ENCODE measurements at regions not wholly inside any gene's neighbourhood (a gene's known extent, or its start where the extent isn't known, plus 50 kb on each side); places are given as distances from the start of the nearest gene placed in this dataset.

DNA sequence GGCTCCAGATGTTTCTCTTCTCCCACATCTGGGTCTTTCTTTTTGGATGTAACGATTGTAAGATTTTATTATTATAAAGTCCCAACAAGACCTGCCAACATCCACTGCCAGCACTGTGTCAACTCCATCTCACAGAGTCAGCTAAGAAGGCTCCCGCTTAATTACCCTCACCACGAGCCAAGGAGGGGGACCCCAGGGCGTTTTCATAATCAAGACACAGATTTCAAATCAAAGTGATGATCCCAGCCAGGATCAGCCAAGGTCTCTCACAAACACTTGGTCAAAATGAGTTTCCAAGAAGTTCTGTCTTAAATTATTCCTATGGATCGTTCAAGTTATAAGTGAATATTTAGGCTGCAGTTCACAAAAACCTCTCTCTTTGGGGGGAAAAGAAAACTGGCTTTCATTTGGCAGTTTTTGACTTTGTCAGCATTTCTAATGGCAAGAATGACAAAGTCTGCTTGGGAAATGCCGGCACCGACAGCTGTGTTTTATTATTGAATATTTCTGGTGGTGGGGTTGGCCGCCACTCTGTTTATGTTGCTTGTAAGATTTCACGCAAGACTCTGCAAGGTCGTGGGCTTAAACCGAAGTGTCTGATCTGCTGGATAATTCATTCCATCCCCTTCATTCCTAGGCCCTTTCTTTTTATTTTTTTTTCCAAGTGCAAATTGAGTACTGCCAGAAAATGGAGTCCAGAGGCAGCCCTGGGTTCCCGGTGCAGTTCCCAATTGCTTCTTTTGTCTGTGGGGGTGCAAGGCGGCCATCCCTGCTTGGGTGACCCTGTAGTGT lies 170.2 kb upstream of the PMEPA1 start:
- peak; percentile 57 for DNase-seq
- intact Hi-C loops (cut with micrococcal nuclease), result no loop called here
- TF ChIP-seq, protein P1, sequence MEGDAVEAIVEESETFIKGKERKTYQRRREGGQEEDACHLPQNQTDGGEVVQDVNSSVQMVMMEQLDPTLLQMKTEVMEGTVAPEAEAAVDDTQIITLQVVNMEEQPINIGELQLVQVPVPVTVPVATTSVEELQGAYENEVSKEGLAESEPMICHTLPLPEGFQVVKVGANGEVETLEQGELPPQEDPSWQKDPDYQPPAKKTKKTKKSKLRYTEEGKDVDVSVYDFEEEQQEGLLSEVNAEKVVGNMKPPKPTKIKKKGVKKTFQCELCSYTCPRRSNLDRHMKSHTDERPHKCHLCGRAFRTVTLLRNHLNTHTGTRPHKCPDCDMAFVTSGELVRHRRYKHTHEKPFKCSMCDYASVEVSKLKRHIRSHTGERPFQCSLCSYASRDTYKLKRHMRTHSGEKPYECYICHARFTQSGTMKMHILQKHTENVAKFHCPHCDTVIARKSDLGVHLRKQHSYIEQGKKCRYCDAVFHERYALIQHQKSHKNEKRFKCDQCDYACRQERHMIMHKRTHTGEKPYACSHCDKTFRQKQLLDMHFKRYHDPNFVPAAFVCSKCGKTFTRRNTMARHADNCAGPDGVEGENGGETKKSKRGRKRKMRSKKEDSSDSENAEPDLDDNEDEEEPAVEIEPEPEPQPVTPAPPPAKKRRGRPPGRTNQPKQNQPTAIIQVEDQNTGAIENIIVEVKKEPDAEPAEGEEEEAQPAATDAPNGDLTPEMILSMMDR (IDR thresholded peaks at IDR 0.05; ENCODE audit: borderline replicate concordance), result no peak
- Histone ChIP-seq H3K36me3 (no peaks in the 10 kb centered on the region), H3K4me3 (no peak overlapping the region), H3K4me1 (peaks cover 21% of the 10 kb centered on the region), H3K27ac (replicated peaks) (peak overlapping the region; percentile 66), H3K9me3 (replicated peaks) (no peaks in the 10 kb centered on the region), H3K27me3 (ENCODE audit: low read depth) (peaks cover 13% of the 10 kb centered on the region)

DNA sequence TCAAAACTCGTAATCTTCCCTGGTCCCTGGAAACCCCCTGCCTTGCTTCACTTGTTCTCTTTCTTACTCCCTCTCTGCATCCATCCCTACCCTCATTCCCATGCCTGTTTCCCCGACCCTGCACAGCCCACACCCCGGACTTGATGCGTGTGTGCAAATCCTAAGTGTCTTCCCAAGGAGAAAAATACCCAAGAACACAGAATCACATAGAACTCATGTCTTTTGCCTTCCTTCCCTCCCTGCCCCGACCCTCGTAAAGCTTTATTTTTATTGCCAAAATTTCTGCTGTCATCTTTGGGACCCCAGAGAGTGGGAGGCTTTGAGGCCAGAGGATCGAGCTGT lies 169.6 kb upstream of the PMEPA1 start:
- H3K27ac ChIP-seq (replicated peaks), result peak overlapping the region; percentile 66
- intact Hi-C loops (cut with micrococcal nuclease), result no loop called here
- TF ChIP-seq, protein P1 (IDR thresholded peaks at IDR 0.05; ENCODE audit: borderline replicate concordance), result no peak
- DNase-seq, result no peak
- H3K27me3 ChIP-seq (ENCODE audit: low read depth), result peaks cover 13% of the 10 kb centered on the region
- H3K4me1 ChIP-seq, result peaks cover 21% of the 10 kb centered on the region
- no peaks in the 10 kb centered on the region for H3K36me3 ChIP-seq
- no peak overlapping the region for H3K4me3 ChIP-seq
- H3K9me3 ChIP-seq (replicated peaks), result no peaks in the 10 kb centered on the region

DNA sequence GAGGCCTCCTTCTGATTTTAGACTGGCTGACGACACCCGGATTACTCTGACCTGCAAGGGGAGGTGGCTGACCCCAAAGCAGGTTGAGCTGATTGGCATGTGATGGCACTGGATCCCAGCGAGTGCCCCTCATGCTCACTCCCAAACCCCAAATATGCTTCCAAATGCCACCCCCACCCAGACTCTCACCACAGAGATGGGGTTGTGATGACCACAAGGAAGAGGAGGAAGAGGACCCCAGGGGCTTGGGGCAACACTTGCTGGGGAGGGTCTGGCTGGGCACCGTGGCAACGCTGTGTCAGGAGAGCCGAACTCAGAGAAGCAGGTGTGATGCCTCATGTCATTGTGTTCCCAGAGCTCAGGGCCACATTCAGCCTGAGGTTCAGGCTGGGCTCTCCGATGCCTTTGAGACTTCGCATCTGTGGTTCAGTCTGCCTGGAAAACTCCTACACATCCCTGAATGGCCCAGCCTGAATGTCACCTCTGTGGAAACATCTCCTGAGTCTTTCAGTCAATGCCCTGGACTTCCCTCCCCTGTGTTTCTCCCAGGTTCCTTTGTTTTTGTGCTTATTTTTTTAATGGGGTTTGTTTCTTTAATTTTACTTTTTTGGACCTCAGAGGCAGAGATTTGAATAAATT lies 169.1 kb upstream of the PMEPA1 start:
- intact Hi-C loops (cut with micrococcal nuclease), result no loop called here
- H3K36me3 ChIP-seq, result no peaks in the 10 kb centered on the region
- peaks cover 21% of the 10 kb centered on the region for H3K4me1 ChIP-seq
- H3K9me3 ChIP-seq (replicated peaks), result no peaks in the 10 kb centered on the region
- TF ChIP-seq, protein P1 (IDR thresholded peaks at IDR 0.05; ENCODE audit: borderline replicate concordance), result no peak
- H3K27me3 ChIP-seq (ENCODE audit: low read depth), result peaks cover 13% of the 10 kb centered on the region
- H3K4me3 ChIP-seq, result no peak overlapping the region
- no peak for DNase-seq
- peak overlapping the region; percentile 66 for H3K27ac ChIP-seq (replicated peaks)

DNA sequence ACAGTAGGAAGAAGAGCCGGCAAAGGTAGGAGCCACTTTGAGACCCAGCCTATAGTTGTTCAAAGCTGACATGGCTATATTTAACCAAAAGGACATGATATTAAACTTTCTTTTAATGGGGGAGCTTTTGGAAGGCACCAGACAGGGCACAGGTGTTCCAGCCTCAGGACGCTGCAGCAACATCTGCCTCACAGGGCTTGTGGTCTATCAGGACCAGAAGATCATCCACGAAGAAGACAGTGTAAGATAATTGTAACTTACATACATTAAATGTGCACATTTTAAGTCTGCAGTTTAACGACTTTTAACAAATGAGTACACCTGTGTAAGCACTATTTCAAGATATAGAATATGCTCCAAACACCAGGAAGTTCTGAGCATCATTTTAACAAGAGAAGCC lies 168.2 kb upstream of the PMEPA1 start:
- no peaks in the 10 kb centered on the region for H3K9me3 ChIP-seq (replicated peaks)
- H3K27ac ChIP-seq (replicated peaks), result no peak overlapping the region
- peaks cover 21% of the 10 kb centered on the region for H3K4me1 ChIP-seq
- TF ChIP-seq, protein P1 (IDR thresholded peaks at IDR 0.05; ENCODE audit: borderline replicate concordance), result no peak
- no peaks in the 10 kb centered on the region for H3K36me3 ChIP-seq
- H3K27me3 ChIP-seq (ENCODE audit: low read depth), result peaks cover 13% of the 10 kb centered on the region
- intact Hi-C loops (cut with micrococcal nuclease), result no loop called here
- no peak overlapping the region for H3K4me3 ChIP-seq
- no peak for DNase-seq

DNA sequence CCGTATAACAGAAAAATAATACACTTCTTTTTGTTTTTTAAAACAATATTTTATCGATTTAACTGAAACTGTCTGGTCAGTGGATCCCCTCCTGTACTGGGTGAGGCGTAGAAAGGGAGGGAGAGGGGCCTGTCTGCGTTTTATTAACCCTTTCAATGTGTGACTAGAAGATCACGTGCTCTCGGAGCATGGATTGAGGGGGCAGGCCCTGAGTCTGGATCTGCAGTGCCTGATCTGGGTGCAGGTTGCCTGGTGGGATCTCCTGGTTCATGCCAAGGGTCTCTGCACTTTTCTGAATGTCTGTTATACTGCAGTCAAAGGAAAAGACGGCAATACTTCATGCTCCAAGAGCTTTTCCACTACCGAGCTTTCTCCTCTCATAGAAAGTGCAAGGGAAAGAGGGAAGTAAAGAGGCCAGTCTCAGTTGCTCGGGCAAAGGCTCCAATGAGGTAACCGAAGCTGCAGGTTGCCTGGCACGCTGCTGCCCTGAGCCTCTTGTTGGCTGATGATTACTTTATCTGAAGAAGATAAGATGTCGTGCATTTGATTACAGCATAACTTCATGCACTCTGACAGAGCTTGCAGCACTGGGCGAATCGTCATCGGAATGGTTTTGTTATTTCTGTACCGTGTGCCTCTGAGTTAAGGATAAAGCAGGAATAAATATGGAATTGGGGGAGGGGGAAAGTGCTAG lies 167.5 kb upstream of the PMEPA1 start:
- Histone ChIP-seq H3K9me3 (replicated peaks) (no peaks in the 10 kb centered on the region), H3K27ac (replicated peaks) (no peak overlapping the region), H3K4me3 (no peak overlapping the region), H3K36me3 (no peaks in the 10 kb centered on the region), H3K4me1 (peaks cover 21% of the 10 kb centered on the region), H3K27me3 (ENCODE audit: low read depth) (peaks cover 13% of the 10 kb centered on the region)
- no peak for DNase-seq
- intact Hi-C loops (cut with micrococcal nuclease), result no loop called here
- TF ChIP-seq, protein P1 (IDR thresholded peaks at IDR 0.05; ENCODE audit: borderline replicate concordance), result no peak

All from left ventricle myocardium inferior (tissue), 1 donor.